AG04449 (cell line): ENCODE measurements at regions not wholly inside any gene's neighbourhood (a gene's known extent, or its start where the extent isn't known, plus 50 kb on each side); places are given as distances from the start of the nearest gene placed in this dataset.

Source experiments
- CTCF ChIA-PET: fragments of 350-600 bp; formaldehyde crosslinking; extraction: SDS; loops from one replicate; lab custom pipeline; 2021; ENCODE audit warnings: antibody characterized with exemption; lab: Yijun Ruan, JAX
- POLR2A ChIA-PET: fragments of 400-600, 350-600 bp; formaldehyde crosslinking; extraction: SDS; loops from one replicate; lab custom pipeline; 2020; ENCODE audit warnings: antibody characterized with exemption, inconsistent platforms; lab: Yijun Ruan, JAX
- DNase-seq: peaks from one replicate; pipeline ENCODE4 v3.0.0-alpha.2; 2010; ENCODE audit warnings: low read depth, low spot score
- H3K4me3 ChIP-seq: 2 replicates; pipeline ENCODE4 v1.5.1; 2011; ENCODE audit warnings: low read depth, mild to moderate bottlenecking, control low read depth, low read length
- TF ChIP-seq, protein P1 (sequence below): IDR thresholded peaks from one replicate; pipeline ENCODE4 v1.5.1; 2011; ENCODE audit warnings: mild to moderate bottlenecking, moderate library complexity, low read length, control low read depth, inconsistent platforms; ENCODE audit not compliant: insufficient read depth; ENCODE audit errors: missing control alignments

DNA sequence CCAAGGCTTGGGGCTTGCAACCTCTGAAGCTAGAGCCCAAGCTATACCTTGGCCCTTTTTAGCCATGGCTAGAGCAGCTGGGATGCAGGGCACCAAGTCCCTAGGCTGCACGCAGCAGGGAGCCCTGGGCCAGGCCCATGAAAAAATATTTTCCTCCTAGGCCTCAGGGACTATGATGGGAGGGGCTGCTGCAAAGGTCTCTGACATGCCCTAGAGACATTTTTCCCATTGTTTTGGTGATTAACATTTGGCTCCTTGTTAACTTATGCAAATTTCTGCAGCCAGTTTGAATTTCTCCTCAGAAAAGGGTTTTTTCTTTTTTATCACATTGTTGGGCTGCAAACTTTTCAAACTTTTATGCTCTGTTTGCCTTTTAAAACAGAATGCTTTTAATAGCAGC, 56.9 kb upstream of the LHCGR start:
- ChIA-PET CTCF (no interaction called here), POLR2A (no interaction called here)
- no peak for DNase-seq
- TF ChIP-seq, protein P1, sequence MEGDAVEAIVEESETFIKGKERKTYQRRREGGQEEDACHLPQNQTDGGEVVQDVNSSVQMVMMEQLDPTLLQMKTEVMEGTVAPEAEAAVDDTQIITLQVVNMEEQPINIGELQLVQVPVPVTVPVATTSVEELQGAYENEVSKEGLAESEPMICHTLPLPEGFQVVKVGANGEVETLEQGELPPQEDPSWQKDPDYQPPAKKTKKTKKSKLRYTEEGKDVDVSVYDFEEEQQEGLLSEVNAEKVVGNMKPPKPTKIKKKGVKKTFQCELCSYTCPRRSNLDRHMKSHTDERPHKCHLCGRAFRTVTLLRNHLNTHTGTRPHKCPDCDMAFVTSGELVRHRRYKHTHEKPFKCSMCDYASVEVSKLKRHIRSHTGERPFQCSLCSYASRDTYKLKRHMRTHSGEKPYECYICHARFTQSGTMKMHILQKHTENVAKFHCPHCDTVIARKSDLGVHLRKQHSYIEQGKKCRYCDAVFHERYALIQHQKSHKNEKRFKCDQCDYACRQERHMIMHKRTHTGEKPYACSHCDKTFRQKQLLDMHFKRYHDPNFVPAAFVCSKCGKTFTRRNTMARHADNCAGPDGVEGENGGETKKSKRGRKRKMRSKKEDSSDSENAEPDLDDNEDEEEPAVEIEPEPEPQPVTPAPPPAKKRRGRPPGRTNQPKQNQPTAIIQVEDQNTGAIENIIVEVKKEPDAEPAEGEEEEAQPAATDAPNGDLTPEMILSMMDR = no peak
- no peak overlapping the region for H3K4me3 ChIP-seq

DNA sequence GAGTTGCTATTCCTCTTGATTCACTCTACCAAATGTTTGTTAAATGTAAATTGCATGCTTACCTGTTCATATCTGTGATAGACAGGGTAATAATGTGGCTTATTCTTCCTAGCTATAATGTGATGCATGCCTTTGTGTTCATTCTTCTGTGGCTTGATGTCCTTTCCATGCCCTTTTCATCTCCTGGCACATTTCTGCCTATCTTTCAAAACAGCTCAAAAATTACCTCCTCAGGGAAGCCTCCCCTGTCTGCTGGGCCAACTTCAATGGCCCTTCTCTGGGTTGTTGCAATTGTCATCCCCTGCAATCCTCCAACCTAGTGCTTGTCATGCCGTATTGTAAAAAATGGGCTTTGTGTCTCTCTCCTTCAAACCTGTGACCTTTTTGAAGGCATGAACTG, 52.8 kb upstream of the LHCGR start:
- ChIA-PET POLR2A (no interaction called here), CTCF (no interaction called here)
- TF ChIP-seq, protein P1 = no peak
- DNase-seq = no peak
- no peak overlapping the region for H3K4me3 ChIP-seq
